ENCODE measurements at regions not wholly inside any gene's neighbourhood (a gene's known extent, or its start where the extent isn't known, plus 50 kb on each side); places are given as distances from the start of the nearest gene placed in this dataset.

GRCh38 chr21:25381936-25382452 is 225.3 kb downstream of the MRPL39 start:
- no peak for DNase-seq (ENCODE audit: low spot score)

GRCh38 chr21:25375675-25376074 is 231.6 kb downstream of the MRPL39 start:
- DNase-seq (ENCODE audit: low spot score): no peak

GRCh38 chr21:25373126-25374082 is 233.9 kb downstream of the MRPL39 start:
- no peak for DNase-seq (ENCODE audit: low spot score)

- DNase-seq (ENCODE audit: low spot score): no peak
Observed at GRCh38 chr21:25371841-25372425, 235.3 kb downstream of the MRPL39 start.

- DNase-seq (ENCODE audit: low spot score): no peak
Observed at GRCh38 chr21:25370311-25370744, 237.0 kb downstream of the MRPL39 start.

GRCh38 chr21:25369524-25370300 is 237.6 kb downstream of the MRPL39 start:
- DNase-seq (ENCODE audit: low spot score): no peak

- DNase-seq (ENCODE audit: low spot score): no peak
Observed at GRCh38 chr21:25368531-25368930, 238.8 kb downstream of the MRPL39 start.

GRCh38 chr21:25366116-25366515 is 241.2 kb downstream of the MRPL39 start:
- DNase-seq (ENCODE audit: low spot score): no peak

- no peak for DNase-seq (ENCODE audit: low spot score)
Observed at GRCh38 chr21:25362375-25363267, 244.7 kb downstream of the MRPL39 start.

GRCh38 chr21:25361765-25362164 is 245.5 kb downstream of the MRPL39 start:
- DNase-seq (ENCODE audit: low spot score): no peak

GRCh38 chr21:25361097-25361496 is 246.2 kb downstream of the MRPL39 start:
- no peak for DNase-seq (ENCODE audit: low spot score)

- DNase-seq (ENCODE audit: low spot score): no peak
Observed at GRCh38 chr21:25360593-25360992, 246.7 kb downstream of the MRPL39 start.

- no peak for DNase-seq (ENCODE audit: low spot score)
Observed at GRCh38 chr21:25359724-25360123, 247.6 kb downstream of the MRPL39 start.

- no peak for DNase-seq (ENCODE audit: low spot score)
Observed at GRCh38 chr21:25350056-25350455, 257.2 kb downstream of the MRPL39 start.

- no peak for DNase-seq (ENCODE audit: low spot score)
Observed at GRCh38 chr21:25343774-25344545, 263.3 kb downstream of the MRPL39 start.

GRCh38 chr21:25342816-25343215 is 264.5 kb downstream of the MRPL39 start:
- no peak for DNase-seq (ENCODE audit: low spot score)

- no peak for DNase-seq (ENCODE audit: low spot score)
Observed at GRCh38 chr21:25341981-25342380, 265.3 kb downstream of the MRPL39 start.

- DNase-seq (ENCODE audit: low spot score): no peak
Observed at GRCh38 chr21:25338415-25338814, 268.9 kb downstream of the MRPL39 start.

GRCh38 chr21:25334046-25334730 is 273.1 kb downstream of the MRPL39 start:
- DNase-seq (ENCODE audit: low spot score): no peak

GRCh38 chr21:25331286-25331685 is 276.0 kb downstream of the MRPL39 start:
- no peak for DNase-seq (ENCODE audit: low spot score)

Data from umbilical cord (tissue), 1 donor.